GM12878 (cell line): ENCODE measurements at regions not wholly inside any gene's neighbourhood (a gene's known extent, or its start where the extent isn't known, plus 50 kb on each side); places are given as distances from the start of the nearest gene placed in this dataset.

Experiments
- ATAC-seq: fragments of 200-7000 bp; cut with Tn5 transposase; 3 replicates; pipeline ENCODE4 v1.9.1; 2020; ENCODE audit warnings: mild to moderate bottlenecking, moderate library complexity
- BruUV-seq: library from RNA; stranded (reverse); fragments of 400-500 nt; replicated peaks from 2 replicates; lab custom pipeline; 2021; lab: Mats Ljungman, UMichigan
- CTCF ChIA-PET: fragments of 300-600 bp; sonication (Branson Sonifier 250); formaldehyde crosslinking; extraction: SDS; loops from one replicate; lab custom pipeline; 2021; ENCODE audit warnings: inconsistent platforms; lab: Yijun Ruan, JAX
- POLR2A ChIA-PET: fragments of 350-600 bp; formaldehyde crosslinking; extraction: SDS; loops from one replicate; lab custom pipeline; 2021; ENCODE audit warnings: inconsistent platforms; lab: Charles Lee
- RAD21 ChIA-PET: fragments of 300-600 bp; sonication (Branson Sonifier 250); formaldehyde crosslinking; loops from one replicate; lab custom pipeline; 2023; ENCODE audit warnings: antibody characterized with exemption; ENCODE audit not compliant: unreplicated experiment; lab: Charles Lee
- SMC1A ChIA-PET: fragments of 300-600 bp; sonication (Branson Sonifier 250); formaldehyde crosslinking; loops from one replicate; lab custom pipeline; 2023; ENCODE audit not compliant: unreplicated experiment, uncharacterized antibody; lab: Charles Lee
- DNase-seq: peaks from one replicate; pipeline ENCODE4 v3.0.0-alpha.2; 2011; ENCODE audit warnings: low read depth, low spot score
- FAIRE-seq: peaks from 3 replicates; lab custom pipeline; 2011; peaks lifted over from hg19 to GRCh38; lab: Jason Lieb, UNC
- H2AFZ ChIP-seq: 2 replicates; pipeline ENCODE4 v1.6.0; 2011; ENCODE audit warnings: low read depth, low read length, control low read depth; ENCODE audit not compliant: control insufficient read depth
- H3K27ac ChIP-seq: 2 replicates; pipeline ENCODE4 v1.5.1; 2011; ENCODE audit warnings: control low read depth; ENCODE audit not compliant: control insufficient read depth, insufficient read depth
- H3K27me3 ChIP-seq, 2 experiments: replicated peaks in 1 of 2; 2 replicates each; pipeline versions ENCODE4 v1.6.0 to v1.6.1; 2011; ENCODE audit warnings: low read length in 1 of 2; ENCODE audit not compliant: control insufficient read depth in 2 of 2, insufficient read depth in 2 of 2
- H3K36me3 ChIP-seq, 2 experiments: 2 replicates each; pipeline ENCODE4 v1.5.1; 2011; ENCODE audit warnings: low read length in 1 of 2; ENCODE audit not compliant: control insufficient read depth in 2 of 2, insufficient read depth in 2 of 2
- H3K4me1 ChIP-seq: 2 replicates; pipeline ENCODE4 v1.6.1; 2011; ENCODE audit warnings: mild to moderate bottlenecking, low read length, moderate library complexity, mixed read lengths; ENCODE audit not compliant: control insufficient read depth, insufficient read depth
- H3K4me2 ChIP-seq: 2 replicates; pipeline ENCODE4 v1.6.0; 2011; ENCODE audit warnings: control low read depth; ENCODE audit not compliant: control insufficient read depth, insufficient read depth
- H3K4me3 ChIP-seq: fragments of 200-600 bp; sonication (generic); 2 replicates; pipeline ENCODE4 v1.5.1; 2016
- H3K79me2 ChIP-seq: 2 replicates; pipeline ENCODE4 v1.6.0; 2011; ENCODE audit warnings: low read length; ENCODE audit not compliant: control insufficient read depth, insufficient read depth
- H3K9ac ChIP-seq: 2 replicates; pipeline ENCODE4 v1.8.0; 2011; ENCODE audit warnings: low read length, control low read depth, mixed read lengths; ENCODE audit not compliant: control insufficient read depth, insufficient read depth
- H3K9me3 ChIP-seq: replicated peaks from 3 replicates; pipeline ENCODE4 v1.5.1; 2011; ENCODE audit warnings: mild to moderate bottlenecking, low read length; ENCODE audit not compliant: control insufficient read depth, insufficient read depth
- H4K20me1 ChIP-seq: 2 replicates; pipeline ENCODE4 v1.6.0; 2011; ENCODE audit not compliant: control insufficient read depth, insufficient read depth
- WGBS: methylation state at CpG from one replicate; pipeline ENCODE4 v1.1.6; 2016; ENCODE audit warnings: low lambda C conversion rate; ENCODE audit not compliant: insufficient replicate concordance, insufficient coverage; ENCODE audit errors: missing lambda C conversion rate; 5-methylcytosine and 5-hydroxymethylcytosine counted together
- in situ Hi-C: fragments of 300-500 bp; cut with MboI; formaldehyde crosslinking; loops from 9 replicates; pipeline ENCODE4 v1.14.3; 2018; ENCODE audit warnings: mixed read lengths
- intact Hi-C: fragments of 100-400 bp; cut with micrococcal nuclease; formaldehyde crosslinking; loops from one replicate; pipeline ENCODE4 v1.14.2; 2022; ENCODE audit not compliant: unreplicated experiment
- TF ChIP-seq, protein P1 (sequence below): IDR thresholded peaks from 2 replicates; pipeline ENCODE4 v1.6.1; 2012; ENCODE audit warnings: mild to moderate bottlenecking, low read depth, low read length
- TF ChIP-seq, protein P2 (sequence below): fragments of 450-650 bp; formaldehyde crosslinking; IDR thresholded peaks from 2 replicates; pipeline ENCODE4 v1.4.0; 2020; ENCODE audit warnings: mild to moderate bottlenecking, moderate library complexity

DNA sequence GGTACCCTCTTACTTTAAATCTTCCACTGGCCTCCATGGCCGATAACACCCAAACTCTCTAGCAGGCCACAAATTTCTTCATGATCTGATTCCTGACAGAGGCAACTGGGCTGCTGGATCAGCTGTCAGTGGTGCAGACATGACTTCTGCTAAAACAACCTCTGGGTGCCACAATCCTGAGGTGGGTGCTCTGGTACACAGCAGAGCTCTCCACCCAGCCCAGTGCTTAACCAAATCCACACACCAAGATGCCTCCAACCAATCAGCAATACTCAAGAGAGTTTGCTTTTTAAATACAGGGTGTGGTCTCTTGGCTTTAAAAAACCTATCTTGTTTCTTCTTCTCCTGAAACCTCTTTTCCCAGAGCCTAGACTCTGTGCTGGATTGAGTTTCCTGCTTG lies 126.6 kb upstream of the SPACA1 start:
- DNase-seq (no peak), ATAC-seq (no peak), FAIRE-seq (no peak)
- no peaks in the 10 kb centered on the region for H4K20me1 ChIP-seq
- BruUV-seq: no TSS peak
- TF ChIP-seq, protein P1, sequence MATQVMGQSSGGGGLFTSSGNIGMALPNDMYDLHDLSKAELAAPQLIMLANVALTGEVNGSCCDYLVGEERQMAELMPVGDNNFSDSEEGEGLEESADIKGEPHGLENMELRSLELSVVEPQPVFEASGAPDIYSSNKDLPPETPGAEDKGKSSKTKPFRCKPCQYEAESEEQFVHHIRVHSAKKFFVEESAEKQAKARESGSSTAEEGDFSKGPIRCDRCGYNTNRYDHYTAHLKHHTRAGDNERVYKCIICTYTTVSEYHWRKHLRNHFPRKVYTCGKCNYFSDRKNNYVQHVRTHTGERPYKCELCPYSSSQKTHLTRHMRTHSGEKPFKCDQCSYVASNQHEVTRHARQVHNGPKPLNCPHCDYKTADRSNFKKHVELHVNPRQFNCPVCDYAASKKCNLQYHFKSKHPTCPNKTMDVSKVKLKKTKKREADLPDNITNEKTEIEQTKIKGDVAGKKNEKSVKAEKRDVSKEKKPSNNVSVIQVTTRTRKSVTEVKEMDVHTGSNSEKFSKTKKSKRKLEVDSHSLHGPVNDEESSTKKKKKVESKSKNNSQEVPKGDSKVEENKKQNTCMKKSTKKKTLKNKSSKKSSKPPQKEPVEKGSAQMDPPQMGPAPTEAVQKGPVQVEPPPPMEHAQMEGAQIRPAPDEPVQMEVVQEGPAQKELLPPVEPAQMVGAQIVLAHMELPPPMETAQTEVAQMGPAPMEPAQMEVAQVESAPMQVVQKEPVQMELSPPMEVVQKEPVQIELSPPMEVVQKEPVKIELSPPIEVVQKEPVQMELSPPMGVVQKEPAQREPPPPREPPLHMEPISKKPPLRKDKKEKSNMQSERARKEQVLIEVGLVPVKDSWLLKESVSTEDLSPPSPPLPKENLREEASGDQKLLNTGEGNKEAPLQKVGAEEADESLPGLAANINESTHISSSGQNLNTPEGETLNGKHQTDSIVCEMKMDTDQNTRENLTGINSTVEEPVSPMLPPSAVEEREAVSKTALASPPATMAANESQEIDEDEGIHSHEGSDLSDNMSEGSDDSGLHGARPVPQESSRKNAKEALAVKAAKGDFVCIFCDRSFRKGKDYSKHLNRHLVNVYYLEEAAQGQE: 0 out of 2 replicates have a peak, but pooled peaks have one; percentile 23
- TF ChIP-seq, protein P2, sequence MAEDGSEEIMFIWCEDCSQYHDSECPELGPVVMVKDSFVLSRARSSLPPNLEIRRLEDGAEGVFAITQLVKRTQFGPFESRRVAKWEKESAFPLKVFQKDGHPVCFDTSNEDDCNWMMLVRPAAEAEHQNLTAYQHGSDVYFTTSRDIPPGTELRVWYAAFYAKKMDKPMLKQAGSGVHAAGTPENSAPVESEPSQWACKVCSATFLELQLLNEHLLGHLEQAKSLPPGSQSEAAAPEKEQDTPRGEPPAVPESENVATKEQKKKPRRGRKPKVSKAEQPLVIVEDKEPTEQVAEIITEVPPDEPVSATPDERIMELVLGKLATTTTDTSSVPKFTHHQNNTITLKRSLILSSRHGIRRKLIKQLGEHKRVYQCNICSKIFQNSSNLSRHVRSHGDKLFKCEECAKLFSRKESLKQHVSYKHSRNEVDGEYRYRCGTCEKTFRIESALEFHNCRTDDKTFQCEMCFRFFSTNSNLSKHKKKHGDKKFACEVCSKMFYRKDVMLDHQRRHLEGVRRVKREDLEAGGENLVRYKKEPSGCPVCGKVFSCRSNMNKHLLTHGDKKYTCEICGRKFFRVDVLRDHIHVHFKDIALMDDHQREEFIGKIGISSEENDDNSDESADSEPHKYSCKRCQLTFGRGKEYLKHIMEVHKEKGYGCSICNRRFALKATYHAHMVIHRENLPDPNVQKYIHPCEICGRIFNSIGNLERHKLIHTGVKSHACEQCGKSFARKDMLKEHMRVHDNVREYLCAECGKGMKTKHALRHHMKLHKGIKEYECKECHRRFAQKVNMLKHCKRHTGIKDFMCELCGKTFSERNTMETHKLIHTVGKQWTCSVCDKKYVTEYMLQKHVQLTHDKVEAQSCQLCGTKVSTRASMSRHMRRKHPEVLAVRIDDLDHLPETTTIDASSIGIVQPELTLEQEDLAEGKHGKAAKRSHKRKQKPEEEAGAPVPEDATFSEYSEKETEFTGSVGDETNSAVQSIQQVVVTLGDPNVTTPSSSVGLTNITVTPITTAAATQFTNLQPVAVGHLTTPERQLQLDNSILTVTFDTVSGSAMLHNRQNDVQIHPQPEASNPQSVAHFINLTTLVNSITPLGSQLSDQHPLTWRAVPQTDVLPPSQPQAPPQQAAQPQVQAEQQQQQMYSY: no peak
- no peak overlapping the region for H3K9ac ChIP-seq
- no peaks in the 10 kb centered on the region; the same call in 2 of the 3 replicates for H3K9me3 ChIP-seq
- intact Hi-C loops: loop anchor here (10.0 kb wide), 4 partner anchors 166 to 734 kb away; partner anchors contain the start of gene RARS2
- no peaks in the 10 kb centered on the region for H3K27me3 ChIP-seq
- POLR2A ChIA-PET: interaction anchor here (0.7 to 3.0 kb wide), 2 partner anchors 14 to 198 kb away, joined by 3 to 19 read pairs; no protein-coding TSS in a partner anchor
- H3K79me2 ChIP-seq: no peaks in the 10 kb centered on the region
- in situ Hi-C loops: no loop called here
- no peak overlapping the region for H3K4me3 ChIP-seq
- SMC1A ChIA-PET: interaction anchor here (0.7 to 10.9 kb wide), 4 partner anchors 14 to 165 kb away, joined by 3 to 203 read pairs (median 3); no protein-coding TSS in a partner anchor
- H3K27ac ChIP-seq: peak overlapping the region; percentile 94
- WGBS: 95% methylated on average over 1 of the region's 1 CpG
- CTCF ChIA-PET: interaction anchor here (0.7 to 3.7 kb wide), 7 partner anchors 8 to 592 kb away, joined by 3 to 51 read pairs (median 4); no protein-coding TSS in a partner anchor
- no peak overlapping the region for H3K4me2 ChIP-seq
- H3K36me3 ChIP-seq: no peaks in the 10 kb centered on the region
- peaks cover 59% of the 10 kb centered on the region for H3K4me1 ChIP-seq
- peak overlapping the region; percentile 3; the same call in 1 of the 2 replicates for H2AFZ ChIP-seq
- RAD21 ChIA-PET: interaction anchor here (0.9 to 4.3 kb wide), 8 partner anchors 11 to 317 kb away, joined by 3 to 35 read pairs (median 8); no protein-coding TSS in a partner anchor
